SK-MEL-5 (cell line): ENCODE measurements at regions not wholly inside any gene's neighbourhood (a gene's known extent, or its start where the extent isn't known, plus 50 kb on each side); places are given as distances from the start of the nearest gene placed in this dataset.
"Not testable (repeated sequence)": the region's sequence is repeated elsewhere in the genome, so short reads cannot be mapped to it uniquely, and the experiment has no call there.

Source experiments
- DNase-seq: peaks from one replicate; pipeline ENCODE4 v3.0.0-alpha.2; 2016; ENCODE audit warnings: low read depth, low spot score
- in situ Hi-C: cut with HindIII; loops from 2 replicates; pipeline ENCODE4 v1.10.0; 2016; ENCODE audit warnings: low sequenced_read_pairs, high pct_unique_total_duplicates, low pct_unique_long_range_greater_than_20kb

GRCh38 chr10:47578547-47578946 lies 55.1 kb upstream of the AGAP9 start:
- DNase-seq, in situ Hi-C loops: not testable (repeated sequence)
